ENCODE measurements at regions not wholly inside any gene's neighbourhood (a gene's known extent, or its start where the extent isn't known, plus 50 kb on each side); places are given as distances from the start of the nearest gene placed in this dataset.

GRCh38 chr22:22040908-22041307 is 58.3 kb upstream of the TOP3B start:
- Histone ChIP-seq H3K27me3 (no peaks in the 10 kb centered on the region), H3K4me1 (no peaks in the 10 kb centered on the region), H3K4me3 (no peak overlapping the region), H3K27ac (no peak overlapping the region), H3K36me3 (no peaks in the 10 kb centered on the region), H3K9me3 (no peaks in the 10 kb centered on the region)
- no peak for DNase-seq (ENCODE audit: low spot score in 2 of 2)
- intact Hi-C loops (cut with DNase I): no loop called here
- no peak for TF ChIP-seq CTCF (IDR thresholded peaks at IDR 0.05)

- no peak overlapping the region for H3K4me3 ChIP-seq
- intact Hi-C loops (cut with DNase I): no loop called here
- no peak overlapping the region for H3K27ac ChIP-seq
- TF ChIP-seq CTCF (IDR thresholded peaks at IDR 0.05): no peak
- DNase-seq (ENCODE audit: low spot score in 2 of 2): no peak
- H3K36me3 ChIP-seq: no peaks in the 10 kb centered on the region
- no peaks in the 10 kb centered on the region for H3K9me3 ChIP-seq
- no peaks in the 10 kb centered on the region for H3K27me3 ChIP-seq
- H3K4me1 ChIP-seq: no peaks in the 10 kb centered on the region
Observed at GRCh38 chr22:22040472-22040871, 57.9 kb upstream of the TOP3B start.

GRCh38 chr22:22039286-22040074 is 56.9 kb upstream of the TOP3B start:
- H3K27ac ChIP-seq: no peak overlapping the region

GRCh38 chr22:22038178-22038880 is 55.7 kb upstream of the TOP3B start:
- Histone ChIP-seq H3K36me3 (no peaks in the 10 kb centered on the region), H3K4me3 (no peak overlapping the region), H3K4me1 (no peaks in the 10 kb centered on the region), H3K27ac (no peak overlapping the region), H3K27me3 (no peaks in the 10 kb centered on the region), H3K9me3 (no peaks in the 10 kb centered on the region)
- TF ChIP-seq CTCF (IDR thresholded peaks at IDR 0.05): no peak
- no peak for DNase-seq (ENCODE audit: low spot score in 2 of 2)
- intact Hi-C loops (cut with DNase I): no loop called here

More at GRCh38 chr22:22039286-22040074, 56.9 kb upstream of the TOP3B start:
- H3K27me3 ChIP-seq: no peaks in the 10 kb centered on the region
- TF ChIP-seq CTCF (IDR thresholded peaks at IDR 0.05): no peak
- no peaks in the 10 kb centered on the region for H3K36me3 ChIP-seq
- intact Hi-C loops (cut with DNase I): no loop called here
- no peak overlapping the region for H3K4me3 ChIP-seq
- H3K4me1 ChIP-seq: no peaks in the 10 kb centered on the region
- no peak for DNase-seq (ENCODE audit: low spot score in 2 of 2)
- H3K9me3 ChIP-seq: no peaks in the 10 kb centered on the region

- intact Hi-C loops (cut with DNase I): no loop called here
- H3K9me3 ChIP-seq: no peaks in the 10 kb centered on the region
Observed at GRCh38 chr22:22037740-22038139, 55.2 kb upstream of the TOP3B start.

More at GRCh38 chr22:22037740-22038139, 55.2 kb upstream of the TOP3B start:
- H3K4me3 ChIP-seq: no peak overlapping the region
- H3K27me3 ChIP-seq: no peaks in the 10 kb centered on the region
- DNase-seq (ENCODE audit: low spot score in 2 of 2): no peak
- no peak for TF ChIP-seq CTCF (IDR thresholded peaks at IDR 0.05)
- no peaks in the 10 kb centered on the region for H3K36me3 ChIP-seq
- no peak overlapping the region for H3K27ac ChIP-seq
- H3K4me1 ChIP-seq: no peaks in the 10 kb centered on the region
